ENCODE measurements at regions not wholly inside any gene's neighbourhood (a gene's known extent, or its start where the extent isn't known, plus 50 kb on each side); places are given as distances from the start of the nearest gene placed in this dataset.

DNA sequence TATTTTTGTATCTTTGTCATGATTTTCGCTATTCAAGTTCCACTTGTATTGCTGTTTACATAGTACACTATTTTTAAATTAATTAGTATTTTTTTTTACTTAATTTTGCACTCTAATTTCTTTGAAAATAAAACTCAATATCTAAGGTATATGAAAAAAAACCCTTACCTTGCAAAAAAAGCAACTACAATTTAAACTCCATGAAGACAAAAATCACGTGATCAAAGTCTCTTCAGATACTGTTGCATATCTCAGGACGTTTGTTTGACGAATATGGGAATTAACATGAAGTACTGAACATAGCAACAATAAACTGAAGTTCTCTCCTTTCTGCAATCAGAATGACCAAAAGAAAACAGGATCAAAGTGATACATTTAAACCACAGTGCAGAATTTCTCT lies 968.4 kb upstream of the SEL1L start:
- no peak for DNase-seq (ENCODE audit: low read depth in 4 of 4, low spot score in 3 of 4)

DNA sequence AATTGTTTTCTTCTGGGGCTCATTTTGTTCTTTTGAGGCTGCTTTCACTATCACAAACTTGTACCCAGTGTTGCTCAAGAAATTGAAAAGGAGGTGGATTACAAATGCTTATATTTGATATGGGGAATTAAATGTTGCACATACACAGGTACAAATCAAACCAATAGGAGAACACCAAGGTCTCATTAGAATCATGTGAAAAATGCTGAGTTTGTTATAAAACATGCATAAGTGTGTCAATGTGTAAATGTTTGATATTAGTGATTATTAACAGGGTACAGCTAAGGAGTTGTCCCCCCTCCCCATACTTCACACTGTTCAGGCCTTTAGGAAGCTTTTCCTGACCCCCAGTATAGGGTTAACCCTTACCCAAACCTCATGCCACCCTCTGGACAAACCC lies 971.2 kb upstream of the SEL1L start:
- no peak for DNase-seq (ENCODE audit: low read depth in 4 of 4, low spot score in 3 of 4)

DNA sequence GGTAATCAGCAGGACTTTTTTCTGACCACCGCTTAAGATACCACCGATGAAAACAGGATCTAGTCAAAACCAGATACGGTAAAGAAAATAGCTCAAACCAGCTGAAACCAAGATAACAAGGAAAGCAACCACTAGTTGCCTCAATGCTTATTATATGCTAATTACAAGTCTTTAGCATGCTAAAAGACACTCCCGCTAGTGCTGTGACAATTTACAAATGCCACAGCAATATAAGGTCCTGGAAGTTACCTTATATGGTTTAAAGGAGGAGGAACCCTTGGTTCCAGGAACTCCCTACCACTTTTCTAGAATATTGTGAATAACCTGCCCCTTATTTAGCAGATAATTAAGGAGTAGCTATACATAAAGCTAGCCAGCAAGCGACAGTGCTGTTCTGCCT lies 976.4 kb upstream of the SEL1L start:
- no peak for DNase-seq (ENCODE audit: low read depth in 4 of 4, low spot score in 3 of 4)

DNA sequence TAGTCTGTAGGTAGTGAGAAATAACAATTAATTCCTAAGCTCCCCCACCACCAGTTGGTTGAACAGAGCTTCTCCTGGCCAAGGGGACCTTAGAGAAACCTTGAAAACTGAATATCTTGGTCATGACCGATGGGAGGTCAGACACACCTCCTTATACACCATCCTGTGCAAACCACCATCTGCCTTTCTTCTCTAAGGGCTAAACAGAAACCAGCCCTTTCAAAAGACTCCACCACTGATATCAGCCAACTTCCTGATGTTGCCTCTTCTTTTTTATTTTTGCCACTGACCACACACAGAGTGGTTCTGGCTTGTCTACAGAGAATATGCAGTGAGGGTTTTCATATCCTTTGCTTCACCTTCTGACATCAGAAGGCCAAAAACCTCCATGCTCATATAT lies 977.7 kb upstream of the SEL1L start:
- DNase-seq (ENCODE audit: low read depth in 4 of 4, low spot score in 3 of 4) = no peak

DNA sequence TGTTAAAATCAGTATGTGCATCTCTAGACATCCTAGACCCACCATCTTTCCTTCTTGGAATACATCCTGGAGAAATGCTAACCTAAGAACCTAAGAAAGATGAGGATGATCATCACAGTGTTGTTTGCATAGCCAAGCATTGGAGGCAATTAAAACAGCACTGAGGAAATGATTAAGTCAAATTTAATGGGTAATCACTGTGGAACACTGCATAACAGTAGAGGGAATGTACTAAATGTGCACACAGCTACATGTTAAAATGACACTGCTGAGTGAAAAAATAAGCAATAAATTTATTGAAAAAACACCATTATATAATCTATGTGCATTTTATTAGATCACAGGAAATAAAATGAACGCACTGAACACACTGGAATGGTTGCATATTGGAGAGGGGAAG lies 987.1 kb upstream of the SEL1L start:
- DNase-seq (ENCODE audit: low read depth in 4 of 4, low spot score in 3 of 4) = no peak

DNA sequence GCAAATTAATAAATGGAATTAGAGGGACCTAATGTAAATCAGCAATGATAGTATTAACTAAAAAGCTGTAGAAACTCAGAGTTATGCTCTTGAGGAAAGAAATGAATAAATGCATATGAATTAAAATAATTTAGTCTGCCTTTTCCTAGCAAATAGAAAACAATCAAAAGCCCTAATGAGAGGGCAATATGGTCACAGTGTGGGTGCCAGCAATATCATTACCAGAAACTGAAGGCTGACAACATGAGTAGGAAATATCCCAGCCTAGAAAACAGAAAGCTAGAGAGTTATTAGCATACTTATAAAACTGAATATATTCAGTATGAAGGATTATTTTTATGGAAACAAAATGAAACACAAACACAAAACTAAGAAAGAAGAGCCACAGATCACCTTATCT lies 987.5 kb upstream of the SEL1L start:
- DNase-seq (ENCODE audit: low read depth in 4 of 4, low spot score in 3 of 4) = no peak

DNA sequence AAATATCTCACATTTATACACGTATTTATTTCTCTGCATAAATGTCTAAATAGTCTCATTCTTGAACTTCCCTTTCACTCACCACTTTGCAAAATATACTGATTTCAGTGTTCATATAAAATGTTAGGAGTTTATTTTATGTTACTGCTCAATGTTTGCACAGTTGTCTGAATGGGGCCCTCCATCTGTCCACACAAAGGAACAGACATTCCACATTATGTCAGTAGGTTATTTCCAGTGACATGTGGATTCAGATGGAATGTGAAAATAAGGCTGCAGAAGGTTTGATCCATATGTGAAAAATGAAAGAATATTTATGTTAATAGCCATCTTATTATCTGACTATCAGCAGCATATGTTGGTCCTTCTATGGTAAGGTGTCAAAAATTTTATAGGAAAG lies 994.4 kb upstream of the SEL1L start:
- no peak for DNase-seq (ENCODE audit: low read depth in 4 of 4, low spot score in 3 of 4)

DNA sequence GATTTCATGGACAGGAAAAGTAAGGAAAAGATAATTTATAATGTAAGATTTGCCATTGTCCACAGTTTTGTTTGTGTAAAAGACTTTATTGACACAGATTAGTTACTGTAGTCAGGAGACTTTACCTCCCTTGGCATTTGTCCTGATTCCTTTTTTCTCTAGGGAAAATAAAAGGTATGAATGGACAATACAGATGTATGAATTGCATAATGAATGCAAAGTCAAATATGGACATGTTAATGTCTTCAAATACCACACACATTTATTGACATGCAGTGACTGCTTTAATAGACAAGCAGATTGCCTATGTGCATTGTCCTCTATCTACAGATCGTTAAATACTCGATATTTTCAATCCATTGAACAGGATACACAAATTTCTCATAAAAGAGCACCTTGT lies 999.7 kb upstream of the SEL1L start:
- no peak for DNase-seq (ENCODE audit: low read depth in 4 of 4, low spot score in 3 of 4)

DNA sequence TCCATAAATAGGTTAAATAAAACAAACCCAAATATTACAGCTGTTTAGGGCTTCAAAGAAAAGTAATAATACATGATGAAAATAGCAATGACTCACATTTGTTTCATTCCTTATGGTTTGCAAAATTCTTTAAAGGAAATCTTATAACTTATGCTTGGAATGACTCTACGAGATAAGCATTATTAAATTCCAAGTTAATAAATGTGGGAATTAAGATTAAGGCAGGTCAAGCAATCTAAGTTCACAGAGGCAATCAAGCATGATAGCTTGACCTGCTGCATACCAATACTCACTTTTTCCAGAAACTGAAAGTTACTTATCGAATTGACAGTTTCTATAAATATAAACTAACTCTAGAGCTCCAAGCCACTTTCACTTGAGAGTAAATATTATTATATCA lies 1002.9 kb upstream of the SEL1L start:
- no peak for DNase-seq (ENCODE audit: low read depth in 4 of 4, low spot score in 3 of 4)

DNA sequence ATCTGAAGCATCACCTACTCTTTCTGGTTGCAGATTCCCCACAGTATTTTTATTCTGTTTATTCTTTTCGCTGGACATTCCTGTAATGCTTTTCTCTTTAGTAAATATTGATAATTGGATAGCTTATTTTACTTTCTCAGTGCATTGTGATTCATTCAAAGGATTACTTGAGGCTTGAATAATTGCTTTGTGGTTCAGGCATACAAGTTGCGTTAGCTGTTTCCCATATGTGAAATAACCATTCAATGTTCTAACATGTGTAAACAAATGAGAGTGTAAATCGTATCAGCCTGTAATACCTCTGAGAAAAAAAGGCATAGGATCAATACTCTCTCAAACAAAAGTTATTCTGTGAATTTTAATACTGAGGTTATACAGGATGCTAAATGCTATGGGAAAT lies 1004.2 kb upstream of the SEL1L start:
- no peak for DNase-seq (ENCODE audit: low read depth in 4 of 4, low spot score in 3 of 4)

DNA sequence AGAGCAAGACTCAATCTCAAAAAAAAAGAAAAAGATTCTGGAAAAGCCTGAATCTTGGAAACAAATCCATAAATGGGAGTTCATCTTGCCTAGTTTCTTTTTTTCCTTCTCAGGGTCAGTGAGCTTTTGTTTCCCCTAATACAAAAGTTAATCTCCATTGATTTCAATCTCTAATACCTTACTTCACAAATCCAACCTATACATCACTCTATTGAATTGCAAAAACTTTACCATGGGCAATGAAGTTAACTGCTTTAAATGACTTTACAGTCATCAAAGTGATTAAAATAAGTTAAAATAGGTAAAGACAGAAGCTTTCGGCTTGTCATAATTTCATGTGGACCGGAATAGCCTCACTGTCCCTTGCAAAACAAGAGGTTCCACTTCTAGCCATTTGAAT lies 1012.7 kb upstream of the SEL1L start:
- no peak for DNase-seq (ENCODE audit: low read depth in 4 of 4, low spot score in 3 of 4)

DNA sequence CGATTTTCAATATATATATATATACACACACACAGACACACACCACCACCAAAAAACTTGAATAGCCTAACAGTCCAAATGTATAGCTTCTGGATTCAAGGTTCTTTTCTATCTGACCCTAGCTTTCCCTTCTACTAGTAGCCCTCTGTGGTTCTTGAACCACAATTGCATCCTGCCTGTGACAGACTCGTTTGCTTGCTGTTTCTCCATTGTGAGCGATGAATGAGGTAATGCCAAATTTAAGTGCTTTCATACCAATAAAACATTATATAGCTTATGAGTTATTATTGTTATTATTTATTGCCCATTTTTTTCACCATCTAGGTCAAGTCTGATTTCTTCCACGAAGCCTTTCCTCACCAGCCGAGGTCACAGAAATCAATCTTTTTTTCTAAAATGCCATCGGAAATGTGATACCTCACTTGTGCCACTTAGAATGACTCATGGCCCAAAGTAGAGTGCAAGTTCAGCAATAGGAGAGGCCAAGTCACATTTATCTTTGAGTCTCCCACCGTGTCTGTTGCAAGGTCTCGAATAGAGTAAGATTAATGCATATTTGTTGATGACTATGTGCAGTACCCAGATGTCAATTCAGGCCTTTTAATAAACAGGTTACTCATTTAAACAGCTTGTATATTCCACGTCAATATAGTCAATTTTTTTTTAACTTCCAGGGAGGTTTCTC lies 1015.8 kb upstream of the SEL1L start:
- DNase-seq (ENCODE audit: low read depth in 4 of 4, low spot score in 3 of 4) = no peak

DNA sequence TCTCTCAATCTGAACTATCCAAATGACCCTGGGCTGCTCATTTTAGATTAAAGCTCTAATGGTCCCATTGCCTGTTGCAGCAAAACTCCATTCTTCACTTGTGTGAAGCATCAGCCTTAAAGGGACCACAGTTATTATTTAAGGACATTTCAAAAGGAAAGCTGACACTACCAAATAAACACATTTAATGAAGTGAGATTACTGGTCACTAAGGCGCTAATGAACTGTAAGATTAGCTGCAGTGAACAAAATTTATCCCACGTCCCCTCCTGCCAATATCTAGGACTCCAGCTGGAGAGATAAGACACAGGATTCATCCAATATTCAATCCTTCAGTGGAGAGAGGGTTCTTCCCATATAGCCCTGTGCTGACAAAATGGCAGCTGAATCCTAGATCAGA lies 1029.2 kb upstream of the SEL1L start:
- DNase-seq (ENCODE audit: low read depth in 4 of 4, low spot score in 3 of 4) = no peak

DNA sequence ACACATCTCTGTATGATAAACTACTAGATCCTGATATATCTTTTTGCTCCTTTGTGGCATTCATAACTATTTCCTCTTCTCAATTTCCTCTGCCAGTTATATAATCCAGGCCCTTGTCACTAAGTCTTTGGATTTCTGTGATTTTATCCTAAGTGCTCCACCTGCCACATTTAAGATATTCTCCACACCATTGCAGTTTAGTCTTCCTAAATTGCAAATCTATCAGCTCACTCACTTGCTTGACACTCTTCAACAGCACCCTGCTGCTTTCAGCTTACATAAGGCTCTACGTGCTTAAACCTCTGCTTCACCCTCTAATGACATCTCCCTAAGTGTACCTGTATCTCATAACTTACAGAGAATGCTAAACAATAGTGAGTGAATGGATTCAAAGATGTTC lies 1032.2 kb upstream of the SEL1L start:
- DNase-seq (ENCODE audit: low read depth in 4 of 4, low spot score in 3 of 4) = no peak

DNA sequence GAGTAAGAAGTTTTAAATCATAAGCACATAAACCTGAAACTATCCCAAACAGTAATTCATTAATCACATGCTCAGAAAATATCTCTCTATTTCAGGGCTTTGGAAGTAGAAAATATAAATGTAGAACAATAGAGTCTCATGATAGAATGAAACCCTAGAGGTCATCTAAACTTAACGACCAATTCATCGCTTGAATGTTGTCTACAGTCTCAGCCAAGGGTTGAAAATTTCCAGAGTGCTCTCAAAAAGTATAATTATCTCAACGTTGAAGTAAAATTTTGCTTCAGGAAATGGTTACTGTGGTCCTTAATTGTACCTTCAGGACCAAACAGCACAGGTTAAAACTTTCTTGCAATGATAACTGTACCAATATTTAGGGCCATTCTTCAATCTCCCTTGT lies 1053.6 kb upstream of the SEL1L start:
- no peak for DNase-seq (ENCODE audit: low read depth in 4 of 4, low spot score in 3 of 4)

DNA sequence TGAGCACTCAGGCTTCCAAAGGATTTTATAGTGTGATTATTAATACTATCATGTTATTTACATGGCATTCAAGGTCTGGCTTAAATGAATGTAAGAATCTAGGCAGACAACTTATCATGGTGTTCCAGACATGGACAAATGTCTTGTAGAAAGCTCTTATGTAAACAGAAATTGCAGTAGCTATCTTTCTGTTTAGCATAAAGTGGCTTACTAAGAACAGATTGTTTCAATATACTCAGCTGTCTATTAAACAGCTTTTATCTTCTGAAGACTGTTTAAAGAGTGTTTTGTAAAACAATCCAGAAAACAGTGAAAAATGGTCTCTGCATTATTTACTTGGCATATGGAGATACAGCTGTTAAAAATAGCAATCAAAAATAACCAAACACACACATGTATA lies 1061.8 kb upstream of the SEL1L start:
- DNase-seq (ENCODE audit: low read depth in 4 of 4, low spot score in 3 of 4) = no peak

DNA sequence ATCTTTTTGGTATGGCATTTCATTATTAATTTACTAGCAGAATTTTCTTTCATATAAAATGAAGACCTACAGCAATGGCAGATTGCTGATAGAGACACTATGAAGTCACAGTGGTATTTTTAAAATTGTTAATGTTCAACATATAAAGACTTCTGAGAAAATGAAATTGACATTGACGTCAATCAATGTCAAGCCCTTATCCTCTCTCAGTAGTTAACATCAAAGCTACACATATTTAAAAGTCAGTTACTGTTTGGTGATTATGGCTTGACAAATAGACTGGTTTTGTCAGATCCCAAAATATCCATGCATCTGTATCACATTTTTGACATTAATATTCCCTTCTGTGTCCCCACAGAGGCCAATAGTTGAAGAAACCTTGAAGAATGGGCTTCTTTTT lies 1069.1 kb upstream of the SEL1L start:
- no peak for DNase-seq (ENCODE audit: low read depth in 4 of 4, low spot score in 3 of 4)

DNA sequence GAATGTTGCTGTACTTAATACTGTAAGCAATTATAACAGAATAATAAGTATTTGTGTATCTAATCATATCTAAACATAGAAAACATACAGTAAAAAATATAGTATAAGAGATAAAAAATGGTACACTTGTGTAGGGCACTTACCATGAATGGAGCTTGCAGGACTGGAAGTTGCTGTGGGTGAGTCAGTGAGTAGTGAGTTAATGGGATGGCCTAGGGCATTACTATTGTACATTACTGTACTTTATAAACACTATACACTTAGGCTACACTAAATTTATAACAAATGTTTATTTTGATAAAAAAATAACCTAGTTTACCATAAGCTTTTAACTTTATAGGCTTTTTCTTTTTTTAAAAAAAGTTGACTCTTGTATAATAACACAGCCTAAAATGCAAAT lies 1071.2 kb upstream of the SEL1L start:
- DNase-seq (ENCODE audit: low read depth in 4 of 4, low spot score in 3 of 4) = no peak

DNA sequence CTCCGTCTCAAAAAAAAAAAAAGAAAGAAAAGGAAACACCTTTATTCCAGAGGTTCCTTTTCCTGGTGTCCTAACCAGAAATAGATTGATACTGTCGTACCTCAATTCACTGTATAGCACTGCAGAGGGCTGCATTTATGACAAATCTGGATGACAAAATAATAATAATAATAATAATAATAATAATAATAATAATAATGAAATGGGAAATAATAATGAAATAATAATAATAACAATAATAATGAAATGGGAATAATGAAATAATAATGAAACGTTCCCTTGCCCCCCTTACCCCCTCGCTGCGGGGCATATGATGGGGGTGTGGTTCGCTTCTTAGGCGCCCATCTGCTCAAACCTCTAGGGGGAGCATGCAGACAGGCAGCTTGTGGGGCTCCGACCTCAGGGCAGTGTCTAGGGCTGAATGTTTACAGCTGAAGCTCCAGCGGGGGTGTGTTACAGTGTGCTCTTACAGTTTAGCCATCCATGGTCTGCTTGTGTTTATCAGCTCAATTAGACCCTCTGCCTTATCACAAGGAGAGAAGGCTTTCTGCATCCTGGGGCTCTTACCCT lies 1088.3 kb upstream of the SEL1L start:
- no peak for DNase-seq (ENCODE audit: low read depth in 4 of 4, low spot score in 3 of 4)

DNA sequence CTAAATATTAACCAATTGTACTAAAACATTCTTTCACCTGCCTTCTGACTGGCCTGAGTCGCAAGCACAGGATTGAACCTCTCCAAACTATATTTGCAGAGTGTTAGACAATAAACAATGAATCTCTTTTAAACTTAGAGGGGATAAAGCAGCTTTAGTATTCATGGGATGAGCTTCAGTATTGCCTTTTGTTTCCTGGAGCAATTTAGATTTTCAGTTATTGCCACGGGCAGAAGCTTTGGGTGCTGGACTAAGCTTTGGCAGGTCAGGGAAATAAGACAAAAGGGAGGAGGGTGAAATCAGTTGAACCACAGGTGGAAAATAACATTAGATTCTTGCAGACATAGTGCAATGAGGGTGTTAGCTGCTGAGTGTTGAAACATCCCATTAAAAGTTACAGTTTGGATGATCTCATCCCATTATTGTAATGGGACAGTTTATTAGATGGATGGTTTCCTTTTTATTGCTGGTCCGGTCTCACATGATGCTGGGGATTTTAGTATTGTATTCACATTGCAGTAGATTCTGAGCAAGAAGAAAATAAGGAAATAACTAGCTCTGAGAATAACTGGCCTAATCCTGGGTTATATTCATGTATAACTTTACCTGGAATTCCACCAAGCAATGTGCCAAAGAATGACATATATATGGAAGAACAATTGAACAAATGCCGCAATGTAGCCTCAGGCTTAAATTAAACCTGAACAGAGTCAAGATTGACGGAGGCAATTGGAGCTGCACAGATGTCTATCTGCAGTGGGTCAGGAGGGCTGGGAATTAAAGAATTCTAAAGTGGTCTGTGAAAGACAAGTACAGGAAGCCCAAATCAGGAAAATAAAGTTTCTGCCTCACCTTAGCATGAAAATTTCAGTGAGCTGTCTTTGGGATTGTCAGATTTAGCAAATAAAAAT lies 1092.8 kb upstream of the SEL1L start:
- no peak for DNase-seq (ENCODE audit: low read depth in 4 of 4, low spot score in 3 of 4)

DNA sequence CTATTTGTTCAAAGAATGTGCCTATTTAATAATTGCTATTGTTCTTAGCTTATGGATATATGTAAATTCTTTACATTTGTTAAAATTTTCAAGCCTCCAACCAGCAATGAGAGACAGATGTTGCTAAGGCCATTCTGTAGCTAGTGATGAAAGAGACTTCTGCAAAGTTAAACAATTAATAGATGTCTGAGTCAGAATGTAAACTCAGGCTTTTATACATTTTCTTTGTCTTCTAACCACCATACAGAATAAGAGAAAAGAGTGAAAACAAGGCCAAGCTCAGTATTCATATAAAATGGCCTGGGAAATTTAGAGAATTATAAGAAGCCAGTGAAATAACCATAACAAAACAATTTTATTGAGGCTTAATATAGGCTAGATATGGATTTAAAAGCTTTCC lies 1102.3 kb upstream of the SEL1L start:
- no peak for DNase-seq (ENCODE audit: low read depth in 4 of 4, low spot score in 3 of 4)

DNA sequence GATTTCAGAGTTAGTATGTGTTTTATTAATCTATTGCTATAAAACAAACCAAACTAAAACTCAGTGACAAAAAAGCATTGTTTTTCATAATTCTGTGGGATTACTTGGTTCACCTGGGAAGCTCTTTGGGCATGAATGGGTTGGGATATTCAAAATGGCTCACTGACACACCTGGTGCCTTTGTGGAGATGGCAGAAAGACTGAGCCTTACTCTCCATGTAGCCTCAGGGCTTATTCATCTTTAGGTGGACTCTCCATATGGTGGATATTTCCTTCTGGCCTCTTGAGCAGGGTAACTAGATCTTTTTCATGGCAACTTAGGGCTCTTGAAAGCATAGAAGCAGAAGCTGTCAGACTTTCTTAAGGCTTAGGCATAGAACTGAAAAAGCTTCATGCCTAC lies 1102.8 kb upstream of the SEL1L start:
- DNase-seq (ENCODE audit: low read depth in 4 of 4, low spot score in 3 of 4) = no peak
